Activated CD4-positive, alpha-beta T cell treated with anti-CD3 and anti-CD28 coated beads, Interleukin-10, Interleukin-2, amounts not matched to agents 100 ng/mL and 50 ng/mL, durations not matched to agents 16 hours and 8 hours (primary cell): ENCODE measurements at regions not wholly inside any gene's neighbourhood (a gene's known extent, or its start where the extent isn't known, plus 50 kb on each side); places are given as distances from the start of the nearest gene placed in this dataset.
A peak's percentile ranks its signal among the peaks of the same experiment; 100 is the strongest.

Experiments used
- DNase-seq: peaks from one replicate; pipeline ENCODE4 v3.0.0-alpha.2; 2020

GRCh38 chr1:224505454-224506093 lies 71.0 kb upstream of the WDR26 start:
- no peak for DNase-seq

GRCh38 chr1:224506141-224506814 lies 71.7 kb upstream of the WDR26 start:
- DNase-seq: no peak

GRCh38 chr1:224507771-224508523 lies 73.3 kb upstream of the WDR26 start:
- DNase-seq: no peak

DNA sequence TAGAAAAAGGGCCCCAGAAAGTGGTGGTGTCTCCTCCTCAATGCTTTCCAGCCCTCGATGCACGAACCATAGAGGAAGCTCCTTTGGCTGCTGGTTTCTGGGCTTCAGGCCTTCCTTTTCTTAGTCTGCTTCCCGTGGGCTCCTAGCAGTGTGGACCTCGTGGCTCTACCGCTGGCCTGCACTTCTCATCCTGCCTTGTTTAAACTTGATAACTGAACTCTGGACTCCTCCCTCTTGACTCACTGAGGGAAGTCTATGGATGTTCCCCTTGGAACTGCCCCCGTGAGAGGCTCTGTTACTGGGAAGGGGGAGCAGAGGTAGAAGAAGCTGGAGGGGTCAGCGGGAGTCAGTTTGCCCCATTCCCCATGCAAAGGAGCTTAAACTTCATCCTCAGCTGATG lies 75.3 kb upstream of the WDR26 start:
- DNase-seq: no peak

DNA sequence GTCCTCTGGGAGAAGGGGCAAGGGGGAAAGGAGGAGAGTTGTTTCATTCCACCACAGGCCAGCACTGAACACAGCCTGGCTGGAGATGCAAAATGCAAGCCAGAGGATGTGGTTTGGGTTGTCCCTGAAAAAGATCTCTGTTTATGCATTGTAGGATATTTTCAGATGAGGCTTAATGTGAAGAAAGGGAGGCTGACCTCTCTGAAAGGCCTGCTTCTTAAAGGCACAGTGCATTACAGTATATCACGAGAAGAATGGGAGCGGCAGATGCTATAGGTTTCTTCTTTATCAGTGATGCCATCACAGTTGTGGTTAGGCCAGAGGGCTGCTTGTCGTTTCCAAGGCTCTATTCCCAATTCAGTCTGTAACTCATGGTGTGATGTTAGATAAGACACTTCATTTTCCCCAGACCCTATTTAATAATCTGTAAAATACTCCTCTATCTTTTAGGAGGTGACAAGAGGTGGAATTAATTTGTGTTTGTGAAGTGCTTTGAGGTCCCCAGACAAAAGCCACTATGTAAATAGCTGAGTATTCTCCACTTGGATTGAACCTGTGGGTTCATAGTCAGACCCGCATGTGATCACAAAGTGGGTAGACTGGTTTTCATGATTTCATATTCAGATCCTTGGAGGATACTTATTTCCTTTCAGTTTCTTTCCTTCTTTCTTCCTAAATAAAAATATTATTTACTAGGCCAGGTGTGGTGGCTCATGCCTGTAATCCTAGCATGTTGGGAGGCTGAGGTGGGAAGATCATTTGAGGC lies 76.5 kb upstream of the WDR26 start:
- DNase-seq: no peak

GRCh38 chr1:224512600-224513151 lies 78.1 kb upstream of the WDR26 start:
- no peak for DNase-seq

DNA sequence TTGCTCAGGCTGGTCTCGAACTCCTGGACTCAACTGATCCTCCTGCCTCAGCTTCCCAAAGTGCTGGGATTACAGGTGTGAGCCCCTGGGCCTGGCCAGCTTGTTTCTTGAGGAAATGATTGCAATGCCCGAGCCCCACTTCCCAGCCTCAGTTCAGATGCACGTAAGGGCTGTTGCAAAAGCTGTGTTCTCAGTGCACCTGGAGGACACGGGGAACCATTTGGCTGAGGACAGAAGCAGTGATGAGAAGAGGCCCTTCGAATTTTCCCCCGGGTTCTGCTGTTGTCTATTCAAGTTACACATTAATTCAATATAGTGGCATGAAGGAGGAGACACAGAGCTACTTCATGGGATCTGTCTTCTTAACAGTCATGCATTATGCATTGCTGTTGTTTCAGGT lies 78.8 kb upstream of the WDR26 start:
- no peak for DNase-seq

DNA sequence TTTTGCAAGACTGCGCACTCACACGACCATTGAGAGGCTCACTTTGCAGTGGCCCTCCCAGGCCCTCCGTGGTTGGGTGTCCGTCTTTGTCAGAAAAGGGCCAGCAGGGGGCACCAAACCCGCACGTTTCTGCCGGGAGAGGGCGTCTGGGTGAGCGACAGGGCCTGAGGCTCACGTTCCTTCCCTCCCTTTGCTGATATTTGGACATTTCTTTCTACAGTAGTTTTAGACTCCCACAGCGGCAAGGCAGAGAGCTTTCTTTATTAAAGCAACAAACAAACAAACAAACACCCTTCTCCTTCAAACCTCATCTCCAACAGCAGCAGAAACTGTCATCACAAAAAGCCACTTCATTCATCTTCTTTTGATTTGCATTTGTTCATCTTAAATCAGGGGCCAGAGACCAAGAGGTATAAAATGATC lies 79.2 kb upstream of the WDR26 start:
- peak; percentile 91 for DNase-seq

DNA sequence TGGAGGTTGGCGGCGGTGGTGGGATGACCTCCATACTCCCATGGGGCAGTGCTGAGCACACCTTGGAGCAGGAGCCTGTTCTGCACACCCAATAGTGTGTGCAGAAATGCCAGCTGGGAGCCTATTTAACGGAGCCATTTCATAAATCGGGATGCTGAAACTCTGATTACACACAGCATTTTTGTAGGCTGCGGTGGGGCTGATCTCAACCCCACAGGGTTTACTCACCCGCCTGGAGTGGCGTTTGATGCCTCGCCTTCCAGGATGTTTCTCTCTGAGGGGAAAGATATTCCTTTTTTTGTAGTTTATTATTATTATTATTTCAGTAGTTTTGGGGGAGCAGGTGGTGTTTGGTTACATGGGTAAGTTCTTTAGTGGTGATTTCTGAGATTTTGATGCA lies 82.6 kb upstream of the WDR26 start:
- DNase-seq: no peak

DNA sequence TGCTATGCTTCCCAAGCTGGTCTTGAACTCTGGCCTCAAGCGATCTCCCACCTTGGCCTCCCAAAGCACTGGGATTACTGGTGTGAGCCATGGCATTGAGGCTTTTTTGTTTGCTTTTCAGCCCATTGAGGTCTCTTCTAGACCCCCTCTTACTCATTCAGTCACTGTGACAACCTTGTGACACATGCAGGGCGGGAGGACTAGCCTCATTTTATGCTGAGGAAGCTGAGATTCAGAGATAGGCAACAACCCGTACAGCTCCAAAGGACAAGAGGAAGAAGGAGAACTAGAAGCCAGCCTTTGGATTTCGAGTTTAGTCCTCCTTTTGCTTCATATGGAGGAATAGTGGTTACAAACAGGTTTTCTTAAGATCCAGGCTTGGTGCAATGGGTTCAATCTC lies 83.9 kb upstream of the WDR26 start:
- DNase-seq: no peak

- no peak for DNase-seq
Measured at GRCh38 chr1:224519874-224520273, 85.3 kb upstream of the WDR26 start.

DNA sequence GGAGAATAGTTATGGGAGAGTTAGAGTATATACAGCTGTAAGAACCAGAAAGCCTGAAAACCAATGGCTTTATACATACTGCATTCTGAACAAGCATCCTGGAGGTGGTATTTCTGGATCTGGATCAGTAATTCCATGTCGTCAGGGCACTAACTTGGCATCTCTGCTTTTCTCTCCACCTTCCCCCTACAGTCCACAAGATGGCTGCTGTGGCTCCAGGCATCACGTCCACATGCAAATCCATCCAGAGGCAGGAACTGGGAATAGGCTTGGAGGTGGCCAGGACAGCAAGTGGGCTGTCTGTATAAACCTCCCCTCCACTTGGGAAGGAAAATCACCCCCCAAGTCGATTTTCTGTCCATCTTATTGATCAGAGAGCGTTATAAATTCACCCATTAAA lies 86.2 kb upstream of the WDR26 start:
- no peak for DNase-seq

- no peak for DNase-seq
Measured at GRCh38 chr1:224521904-224522734, 87.5 kb upstream of the WDR26 start.

DNA sequence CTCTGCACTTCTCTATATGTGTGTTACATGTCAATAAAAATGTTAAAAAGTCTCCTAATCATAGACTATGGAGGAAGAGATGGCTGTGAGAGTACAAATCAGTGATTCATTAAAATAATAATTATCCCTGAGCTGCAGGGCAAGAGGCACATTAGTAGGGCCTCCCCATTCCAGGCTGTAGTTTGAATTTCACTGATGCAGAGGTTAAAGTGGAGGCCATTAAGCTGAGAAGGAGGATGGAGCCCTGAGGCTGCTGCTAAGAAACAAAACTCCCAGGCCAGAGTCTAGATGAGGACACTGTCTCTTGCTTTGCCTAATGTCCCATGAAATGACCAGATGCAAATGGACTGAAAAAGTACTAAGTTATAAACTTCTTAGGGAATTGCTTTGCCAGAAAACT lies 89.1 kb upstream of the WDR26 start:
- DNase-seq: no peak

GRCh38 chr1:224524679-224525078 lies 90.1 kb upstream of the WDR26 start:
- DNase-seq: no peak

DNA sequence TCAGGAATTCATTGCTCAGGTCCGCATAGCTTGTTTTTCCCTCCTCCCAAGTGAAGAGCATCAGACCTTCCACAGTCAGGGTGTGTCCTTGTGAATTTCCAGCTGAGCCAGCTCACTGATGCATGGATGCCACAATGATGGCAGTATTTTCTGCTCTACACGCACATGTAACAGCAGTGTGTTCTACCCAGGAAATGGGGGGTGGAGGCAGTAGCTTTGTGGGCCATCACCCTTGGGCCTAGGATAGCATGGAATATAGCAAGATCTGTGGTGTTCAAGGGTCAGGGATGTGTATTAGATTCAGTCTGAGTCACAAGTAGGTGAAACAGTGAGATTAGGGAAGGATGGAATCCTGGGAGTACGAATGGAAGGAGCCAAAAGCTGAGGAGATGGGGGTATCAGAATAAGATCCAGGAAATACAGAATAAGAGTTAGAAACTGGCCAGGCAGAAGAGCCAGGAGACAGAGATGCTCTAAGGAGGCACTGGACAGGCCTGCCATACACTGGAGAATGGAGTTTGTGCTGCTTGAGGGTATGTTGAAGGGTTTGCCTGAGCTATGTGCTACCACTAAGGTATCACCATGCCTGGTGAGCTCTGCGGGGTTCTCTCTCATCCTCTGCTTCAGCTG lies 90.6 kb upstream of the CNIH3 start:
- DNase-seq: no peak

DNA sequence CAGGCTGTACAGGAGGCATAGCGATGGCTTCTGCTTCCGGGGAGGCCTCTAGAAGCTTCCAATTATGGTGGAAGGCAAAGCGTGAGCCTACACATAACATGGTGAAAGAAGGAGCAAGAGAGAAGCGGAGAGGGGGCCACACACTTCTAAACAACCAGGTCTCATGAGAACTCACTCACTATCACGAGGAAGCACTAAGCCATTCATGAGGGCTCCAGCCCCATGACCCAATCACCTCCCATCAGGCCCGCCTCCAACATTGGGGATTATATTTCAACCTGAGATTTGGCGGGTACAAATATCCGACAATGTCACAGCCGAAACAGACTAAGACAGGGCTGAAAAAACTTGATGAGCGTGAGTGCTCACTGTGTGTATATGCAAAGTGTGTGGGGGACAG lies 89.3 kb upstream of the CNIH3 start:
- no peak for DNase-seq

DNA sequence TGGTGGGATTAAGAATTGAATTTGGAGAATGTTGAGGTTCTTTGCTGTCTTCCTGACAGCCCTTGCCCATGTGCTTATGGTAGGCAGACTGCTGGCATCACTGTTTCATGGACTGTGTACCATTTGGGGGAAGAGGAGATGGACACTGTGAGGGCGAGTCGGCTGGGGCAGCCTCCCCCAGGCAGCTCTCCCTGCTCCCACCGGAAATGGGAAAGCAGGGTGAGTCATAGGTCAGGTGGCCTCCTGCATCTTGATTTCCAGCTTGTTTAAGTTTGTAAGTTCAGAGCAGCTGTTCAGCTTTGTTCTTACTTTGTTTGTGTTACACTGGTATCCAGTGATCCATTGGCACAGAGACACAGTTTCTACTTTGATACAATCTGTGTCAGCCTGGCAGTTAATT lies 87.2 kb upstream of the CNIH3 start:
- no peak for DNase-seq

GRCh38 chr1:224529844-224530243 lies 86.3 kb upstream of the CNIH3 start:
- DNase-seq: no peak

- DNase-seq: no peak
Measured at GRCh38 chr1:224533517-224533916, 82.6 kb upstream of the CNIH3 start.

DNA sequence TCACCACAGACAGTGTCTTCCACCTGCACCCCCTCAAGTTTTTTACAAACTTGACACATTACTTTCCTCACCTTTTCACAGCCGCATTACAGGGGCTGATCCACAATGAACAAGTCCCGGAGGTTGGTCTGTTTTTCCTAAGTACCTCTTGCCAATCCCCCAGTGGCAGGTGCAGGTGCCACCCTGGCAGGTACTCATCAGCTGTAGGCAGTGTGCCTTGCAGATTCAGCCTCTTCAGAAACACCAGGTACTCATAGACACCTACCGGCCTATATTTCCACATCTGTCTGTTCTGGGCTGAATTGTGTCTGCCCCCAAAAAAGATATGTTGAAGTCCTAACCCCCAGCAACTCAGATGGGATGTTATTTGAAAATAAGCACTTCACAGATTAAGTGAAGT lies 81.4 kb upstream of the CNIH3 start:
- DNase-seq: no peak

- DNase-seq: no peak
Measured at GRCh38 chr1:224535641-224536040, 80.5 kb upstream of the CNIH3 start.
